Right ventricle myocardium superior (tissue), 1 donor: ENCODE measurements at regions not wholly inside any gene's neighbourhood (a gene's known extent, or its start where the extent isn't known, plus 50 kb on each side); places are given as distances from the start of the nearest gene placed in this dataset.
"Not testable (repeated sequence)": the region's sequence is repeated elsewhere in the genome, so short reads cannot be mapped to it uniquely, and the experiment has no call there.

Experiments
- ATAC-seq: fragments of 200-7000 bp; cut with Tn5 transposase; one replicate; pipeline ENCODE4 v1.9.1; 2020; ENCODE audit warnings: mild to moderate bottlenecking; ENCODE audit not compliant: poor library complexity
- DNase-seq: peaks from one replicate; pipeline ENCODE4 v3.0.0-alpha.2; 2020
- intact Hi-C: fragments of 100-400 bp; cut with DNase I; formaldehyde crosslinking; loops from one replicate; pipeline ENCODE4 v1.11.2; 2022
- donor health status: DM: no; HTN: yes; CAD: no; lungs with severe emphysema.

DNA sequence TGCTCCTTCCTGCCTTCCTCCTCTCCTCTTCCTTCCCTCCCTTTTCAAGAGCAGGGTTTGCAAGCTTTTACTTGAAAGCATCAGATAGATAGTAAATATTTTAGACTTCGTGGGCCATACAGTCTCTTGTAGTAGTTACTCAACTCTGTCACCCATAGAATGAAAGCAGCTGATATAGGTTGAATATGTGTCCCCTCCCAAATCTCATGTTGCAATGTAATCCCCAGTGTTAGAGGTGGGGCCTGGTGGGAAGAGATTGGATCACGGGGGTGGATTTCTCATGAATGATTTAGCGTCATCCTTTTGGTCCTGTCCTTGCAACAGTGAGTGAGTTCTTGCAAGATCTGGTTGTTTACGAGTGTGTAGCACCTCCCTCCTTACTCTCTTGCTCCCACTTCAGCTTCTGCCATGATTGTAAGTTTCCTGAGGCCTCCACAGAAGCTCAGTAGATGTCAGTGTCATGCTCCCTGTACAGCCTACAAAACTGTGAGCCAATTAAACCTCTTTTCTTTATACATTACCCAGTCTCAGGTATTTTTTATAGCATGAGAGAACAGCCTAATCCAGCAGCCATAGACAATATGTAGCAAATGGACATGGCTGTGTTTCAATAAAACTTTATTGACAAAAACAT lies 124.7 kb downstream of the ART5 start:
- ATAC-seq, result not testable (repeated sequence)

DNA sequence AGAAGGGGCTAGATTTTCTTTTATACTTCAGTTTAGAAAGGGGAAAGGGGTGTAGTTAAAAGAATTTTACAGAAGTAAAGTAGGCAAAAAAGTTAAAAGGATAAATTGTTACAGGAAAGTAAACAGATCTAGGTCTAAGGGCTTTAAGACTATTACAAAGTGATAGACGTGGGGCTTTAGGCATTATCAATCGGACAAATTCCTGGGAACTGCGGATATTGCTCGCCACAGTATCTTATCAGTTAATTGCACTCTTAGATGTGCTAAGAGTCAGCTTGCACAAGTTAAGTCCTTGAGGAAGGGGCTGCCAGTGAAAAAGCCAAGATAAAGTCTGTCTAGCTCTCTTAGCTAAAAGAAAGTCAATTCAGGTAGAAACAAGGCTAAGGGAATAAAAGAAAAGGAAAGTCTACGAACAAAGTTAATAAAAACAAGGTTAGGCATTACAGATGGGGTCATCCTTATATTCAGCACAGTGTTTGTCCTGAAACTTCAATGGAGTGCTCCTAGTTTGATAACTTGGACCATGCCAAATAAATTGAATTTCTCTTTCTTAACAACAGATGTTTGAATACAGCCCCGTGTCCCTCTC lies 125.4 kb downstream of the ART5 start:
- DNase-seq, intact Hi-C loops, ATAC-seq: not testable (repeated sequence)

More for the DNA sequence above, 124.7 kb downstream of the ART5 start:
- DNase-seq, intact Hi-C loops: not testable (repeated sequence)

DNA sequence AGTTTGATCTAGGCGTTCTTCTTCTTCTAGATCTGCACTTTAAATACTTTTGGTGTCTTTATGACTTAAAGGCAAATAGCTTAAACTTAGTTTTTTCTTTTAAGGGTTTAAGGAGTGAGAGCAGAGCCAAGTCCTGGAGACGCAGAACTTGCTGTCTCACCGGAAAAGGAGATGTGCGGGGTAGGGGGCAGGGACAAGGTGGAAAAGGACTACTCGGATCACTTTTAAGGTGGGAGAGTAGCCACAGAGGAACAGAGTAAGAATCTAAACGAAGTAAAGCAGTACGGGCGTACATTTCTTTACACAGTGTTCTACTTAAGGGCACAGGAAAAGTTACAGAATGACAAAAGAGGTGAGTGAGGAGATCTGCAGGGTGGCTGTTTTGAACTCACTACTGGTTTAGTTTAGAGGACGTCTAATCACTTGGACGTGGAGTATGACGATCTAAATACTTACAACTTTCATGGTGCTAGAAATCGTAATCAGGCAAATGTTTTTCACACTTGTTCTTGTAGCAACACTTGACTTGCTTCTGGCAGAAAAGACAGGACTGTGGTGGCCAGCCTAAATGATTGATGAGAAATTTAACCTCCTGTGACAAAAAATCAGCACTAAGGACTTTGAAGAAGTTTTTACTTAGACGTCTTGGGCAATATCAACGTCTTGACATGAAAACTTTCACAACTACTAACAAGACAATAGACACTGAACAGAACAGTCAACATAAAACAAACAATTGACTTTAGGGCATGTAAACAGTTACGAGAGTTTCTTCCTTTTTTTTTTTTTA lies 127.0 kb downstream of the ART5 start:
- intact Hi-C loops, DNase-seq, ATAC-seq: not testable (repeated sequence)

DNA sequence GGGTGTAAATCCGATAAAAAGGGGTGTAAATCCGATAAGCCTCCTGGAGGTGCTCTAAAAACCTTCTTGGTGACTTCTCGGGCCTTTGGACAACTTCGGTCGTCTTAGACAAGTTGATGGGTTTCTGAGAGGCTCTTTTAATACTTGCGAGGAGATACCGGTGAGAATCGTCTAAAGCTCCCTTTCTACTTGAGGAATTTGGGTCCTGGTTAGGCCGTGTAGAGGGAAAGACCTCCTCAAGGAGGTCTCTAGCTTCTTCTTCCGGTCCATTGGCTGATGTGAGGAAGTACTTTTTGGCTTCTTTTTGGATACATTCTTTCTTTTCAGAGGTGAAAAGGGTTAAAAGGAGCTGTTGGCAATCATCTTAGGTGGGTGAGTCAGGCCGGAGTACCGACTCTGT lies 128.5 kb downstream of the ART5 start:
- ATAC-seq, DNase-seq, intact Hi-C loops: not testable (repeated sequence)

GRCh38 chr11:3512751-3513150 lies 129.0 kb downstream of the ART5 start:
- ATAC-seq, intact Hi-C loops: not testable (repeated sequence)

GRCh38 chr11:3512133-3512703 lies 129.6 kb downstream of the ART5 start:
- DNase-seq, ATAC-seq, intact Hi-C loops: not testable (repeated sequence)

More at GRCh38 chr11:3512751-3513150, 129.0 kb downstream of the ART5 start:
- DNase-seq, result not testable (repeated sequence)

DNA sequence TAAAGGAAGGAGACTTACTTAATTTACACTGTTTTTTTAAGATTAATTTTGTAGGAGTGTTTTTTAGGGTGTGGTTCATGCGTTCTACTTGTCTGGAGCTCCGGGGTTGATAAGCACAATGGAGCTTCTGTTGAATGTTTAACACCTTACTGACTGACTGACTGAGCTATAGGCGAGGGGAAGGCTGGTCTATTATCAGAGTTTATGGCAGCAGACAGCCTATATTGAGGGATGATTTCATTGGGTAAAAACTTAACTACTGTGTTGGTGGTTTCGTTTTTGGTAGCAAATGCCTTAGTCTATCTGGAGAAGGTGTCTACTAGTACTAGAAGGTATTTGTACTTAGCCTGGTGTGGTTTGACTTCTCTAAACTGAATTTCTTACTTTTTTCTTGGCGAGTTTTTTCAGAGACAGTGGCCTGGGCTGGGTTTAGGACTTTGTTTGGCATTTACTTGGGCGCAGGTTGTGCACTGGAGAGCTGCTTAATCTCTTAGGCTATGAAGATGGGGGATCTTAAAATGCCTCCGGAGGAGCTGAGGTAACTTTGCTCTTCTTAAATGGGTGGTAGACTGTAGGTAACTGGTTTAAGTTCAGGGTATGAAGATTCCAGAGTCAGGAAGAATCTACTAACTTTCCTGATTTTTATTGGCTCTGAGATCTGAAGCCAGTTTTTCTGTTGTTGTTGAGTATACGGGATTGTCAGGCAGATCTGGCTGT lies 130.2 kb downstream of the ART5 start:
- intact Hi-C loops, ATAC-seq, DNase-seq: not testable (repeated sequence)

DNA sequence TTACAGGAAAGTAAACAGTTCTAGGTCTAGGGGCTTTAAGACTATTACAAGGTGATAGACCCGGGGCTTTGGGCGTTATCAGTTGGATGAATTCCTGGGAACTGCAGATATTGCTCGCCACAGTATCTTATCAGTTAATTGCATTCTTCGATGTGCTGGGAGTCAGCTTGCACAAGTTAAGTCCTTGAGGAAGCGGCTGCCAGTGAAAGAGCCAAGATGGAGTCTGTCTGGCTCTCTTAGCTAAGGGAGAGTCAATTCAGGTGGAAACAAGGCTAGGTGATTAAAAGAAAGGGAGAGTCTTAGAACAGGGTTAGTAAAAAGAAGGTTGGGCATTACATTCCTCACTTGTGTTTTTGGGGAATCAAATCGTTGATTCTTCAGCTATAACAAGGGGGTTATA lies 130.6 kb upstream of the ZNF195 start:
- DNase-seq, ATAC-seq, intact Hi-C loops: not testable (repeated sequence)

- intact Hi-C loops, ATAC-seq, DNase-seq: not testable (repeated sequence)
These were observed 120.3 kb upstream of the ZNF195 start for GRCh38 chr11:3499198-3499597.

DNA sequence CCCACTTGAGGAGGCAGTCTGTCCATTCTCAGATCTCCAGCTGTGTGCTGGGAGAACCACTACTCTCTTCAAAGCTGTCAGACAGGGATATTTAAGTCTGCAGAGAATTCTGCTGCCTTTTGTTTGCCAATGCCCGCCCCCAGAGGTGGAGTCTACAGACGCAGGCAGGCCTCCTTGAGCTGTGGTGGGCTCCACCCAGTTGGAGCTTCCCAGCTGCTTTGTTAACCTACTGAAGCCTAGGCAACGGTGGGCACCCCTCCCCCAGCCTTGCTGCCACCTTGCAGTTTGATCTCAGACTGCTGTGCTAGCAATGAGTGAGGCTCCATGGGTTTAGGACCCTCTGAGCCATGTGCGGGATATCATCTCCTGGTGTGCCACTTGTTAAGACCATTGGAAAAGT lies 119.4 kb upstream of the ZNF195 start:
- DNase-seq, intact Hi-C loops, ATAC-seq: not testable (repeated sequence)

- DNase-seq, intact Hi-C loops, ATAC-seq: not testable (repeated sequence)
These were observed 114.2 kb upstream of the ZNF195 start for GRCh38 chr11:3493152-3493551.

GRCh38 chr11:3488003-3488402 lies 109.1 kb upstream of the ZNF195 start:
- DNase-seq, ATAC-seq, intact Hi-C loops: not testable (repeated sequence)

DNA sequence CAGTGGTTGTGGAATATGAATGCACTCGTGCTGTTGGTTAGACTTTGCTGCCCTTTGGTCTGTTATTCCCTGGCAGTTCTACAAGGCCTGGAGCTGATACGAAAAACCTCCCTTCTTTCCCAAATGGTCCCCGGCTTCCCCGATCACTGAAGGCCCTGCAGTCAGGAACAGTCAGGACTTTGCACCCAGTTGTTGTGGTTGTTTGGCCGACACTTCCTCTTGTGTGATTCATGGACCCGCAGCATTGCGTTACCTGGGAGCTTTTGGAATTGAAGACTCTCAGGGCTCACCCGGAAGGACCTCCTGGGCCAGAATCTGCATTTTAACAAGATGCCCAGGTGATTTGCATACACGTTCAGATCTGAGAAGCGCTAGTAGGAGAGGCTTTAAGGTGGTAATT lies 106.8 kb upstream of the ZNF195 start:
- intact Hi-C loops, DNase-seq, ATAC-seq: not testable (repeated sequence)

GRCh38 chr11:3476937-3477885 lies 98.3 kb upstream of the ZNF195 start:
- intact Hi-C loops, result not testable (repeated sequence)

GRCh38 chr11:3476084-3476936 lies 97.4 kb upstream of the ZNF195 start:
- intact Hi-C loops, DNase-seq, ATAC-seq: not testable (repeated sequence)

More at GRCh38 chr11:3476937-3477885, 98.3 kb upstream of the ZNF195 start:
- not testable (repeated sequence) for DNase-seq, ATAC-seq

GRCh38 chr11:3468963-3469362 lies 90.0 kb upstream of the ZNF195 start:
- DNase-seq, ATAC-seq, intact Hi-C loops: not testable (repeated sequence)
